Breast epithelium (tissue), 4 donors: ENCODE measurements at regions not wholly inside any gene's neighbourhood (a gene's known extent, or its start where the extent isn't known, plus 50 kb on each side); places are given as distances from the start of the nearest gene placed in this dataset.

ENCODE experiments used
- DNase-seq, 2 donors: peaks; one replicate each; pipeline ENCODE4 v3.0.0-alpha.2; 2019; ENCODE audit warnings: low spot score in 2 of 2
- H3K27ac ChIP-seq, 2 donors: fragments of 200-600 bp; sonication (generic) in 1 of 2; one replicate each; pipeline ENCODE4 v1.5.1; 2016 to 2019; ENCODE audit warnings: mild to moderate bottlenecking in 1 of 2
- H3K27me3 ChIP-seq, 2 donors: fragments of 200-600 bp; sonication (generic) in 1 of 2; one replicate each; pipeline versions ENCODE4 v1.5.1 to v1.6.0; 2017 to 2019; ENCODE audit warnings: control low read depth in 1 of 2, mild to moderate bottlenecking in 1 of 2
- H3K36me3 ChIP-seq: fragments of 200-600 bp; one replicate; pipeline ENCODE4 v1.5.1; 2019
- H3K4me1 ChIP-seq, 2 donors: fragments of 200-600 bp; sonication (generic); one replicate each; pipeline ENCODE4 v1.5.1; 2016 to 2019; ENCODE audit warnings: control low read depth in 1 of 2
- H3K4me3 ChIP-seq, 3 donors: fragments of 200-600 bp; sonication (generic); 1 replicate in 2 of 3; 2 replicates in 1 of 3; pipeline ENCODE4 v1.5.1; 2016 to 2019; ENCODE audit warnings: mild to moderate bottlenecking in 3 of 3, moderate library complexity in 2 of 3
- H3K9me3 ChIP-seq, 2 donors: fragments of 200-600 bp; sonication (generic) in 1 of 2; one replicate each; pipeline ENCODE4 v1.5.1; 2016 to 2019; ENCODE audit warnings: control low read depth in 1 of 2
- POLR2A ChIP-seq: fragments of 450-650 bp; IDR thresholded peaks from one replicate; pipeline ENCODE4 v1.6.1; 2016; ENCODE audit warnings: antibody characterized with exemption, mild to moderate bottlenecking, moderate library complexity
- POLR2AphosphoS5 ChIP-seq, 3 donors: sonication (generic); formaldehyde crosslinking; IDR thresholded peaks; one replicate each; pipeline ENCODE4 v1.6.1; 2017; ENCODE audit warnings: antibody characterized with exemption in 3 of 3
- intact Hi-C: fragments of 100-400 bp; cut with DNase I; formaldehyde crosslinking; loops from one replicate; pipeline ENCODE4 v1.15.1; 2023; ENCODE audit warnings: low total_unique reads
- TF ChIP-seq, protein P1 (sequence below), 3 donors: fragments of 450-650 bp; IDR thresholded peaks; one replicate each; pipeline ENCODE4 v1.5.1; 2016 to 2017; ENCODE audit warnings: antibody characterized with exemption in 3 of 3, mild to moderate bottlenecking in 3 of 3, moderate library complexity in 3 of 3

DNA sequence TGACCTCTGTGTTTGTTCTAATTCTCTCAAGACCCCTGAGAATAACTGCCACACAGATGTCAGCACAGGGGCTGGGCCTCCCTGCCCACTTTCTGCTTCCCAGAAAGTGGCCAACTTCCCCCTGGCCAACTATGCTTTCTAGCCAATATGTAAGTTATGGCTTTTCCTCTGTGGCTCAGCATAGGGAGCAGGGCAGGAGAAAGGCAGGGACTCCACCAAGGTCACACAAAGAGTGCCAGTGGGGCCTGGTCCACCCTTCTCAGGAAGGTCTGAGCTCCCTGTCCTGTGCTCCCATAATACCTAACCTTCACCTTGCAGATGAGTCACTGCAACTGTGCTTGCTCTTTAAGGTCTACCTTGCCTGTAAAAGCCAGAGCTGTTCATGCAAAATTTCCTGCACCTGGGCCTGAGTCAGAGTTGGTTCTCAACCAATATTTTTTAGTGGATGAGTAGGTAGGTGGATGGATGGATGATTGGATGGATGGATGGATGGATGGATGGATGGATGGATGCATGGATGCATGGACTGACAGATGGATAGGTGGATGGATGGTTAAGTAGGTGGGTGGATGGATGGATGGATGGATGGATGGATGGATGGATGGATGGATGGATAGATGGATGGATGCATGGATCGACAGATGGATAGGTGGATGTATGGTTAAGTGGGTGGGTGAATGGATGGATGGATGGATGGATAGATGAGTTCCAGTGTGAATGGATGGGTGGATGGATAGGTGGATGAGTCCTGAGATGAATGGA, 64.2 kb downstream of the DIO3 start:
- H3K27me3 ChIP-seq = no peaks in the 10 kb centered on the region
- no peak for DNase-seq
- intact Hi-C loops = no loop called here
- no peak overlapping the region for H3K4me3 ChIP-seq
- H3K36me3 ChIP-seq = no peaks in the 10 kb centered on the region
- TF ChIP-seq POLR2A (no peak), POLR2AphosphoS5 (IDR thresholded peaks at IDR 0.05) (no peak)
- TF ChIP-seq, protein P1, sequence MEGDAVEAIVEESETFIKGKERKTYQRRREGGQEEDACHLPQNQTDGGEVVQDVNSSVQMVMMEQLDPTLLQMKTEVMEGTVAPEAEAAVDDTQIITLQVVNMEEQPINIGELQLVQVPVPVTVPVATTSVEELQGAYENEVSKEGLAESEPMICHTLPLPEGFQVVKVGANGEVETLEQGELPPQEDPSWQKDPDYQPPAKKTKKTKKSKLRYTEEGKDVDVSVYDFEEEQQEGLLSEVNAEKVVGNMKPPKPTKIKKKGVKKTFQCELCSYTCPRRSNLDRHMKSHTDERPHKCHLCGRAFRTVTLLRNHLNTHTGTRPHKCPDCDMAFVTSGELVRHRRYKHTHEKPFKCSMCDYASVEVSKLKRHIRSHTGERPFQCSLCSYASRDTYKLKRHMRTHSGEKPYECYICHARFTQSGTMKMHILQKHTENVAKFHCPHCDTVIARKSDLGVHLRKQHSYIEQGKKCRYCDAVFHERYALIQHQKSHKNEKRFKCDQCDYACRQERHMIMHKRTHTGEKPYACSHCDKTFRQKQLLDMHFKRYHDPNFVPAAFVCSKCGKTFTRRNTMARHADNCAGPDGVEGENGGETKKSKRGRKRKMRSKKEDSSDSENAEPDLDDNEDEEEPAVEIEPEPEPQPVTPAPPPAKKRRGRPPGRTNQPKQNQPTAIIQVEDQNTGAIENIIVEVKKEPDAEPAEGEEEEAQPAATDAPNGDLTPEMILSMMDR (IDR thresholded peaks at IDR 0.05) = no peak
- H3K27ac ChIP-seq = no peak overlapping the region
- no peaks in the 10 kb centered on the region for H3K9me3 ChIP-seq
- peaks cover 0 to 3% of the 10 kb centered on the region in 2 donors for H3K4me1 ChIP-seq

DNA sequence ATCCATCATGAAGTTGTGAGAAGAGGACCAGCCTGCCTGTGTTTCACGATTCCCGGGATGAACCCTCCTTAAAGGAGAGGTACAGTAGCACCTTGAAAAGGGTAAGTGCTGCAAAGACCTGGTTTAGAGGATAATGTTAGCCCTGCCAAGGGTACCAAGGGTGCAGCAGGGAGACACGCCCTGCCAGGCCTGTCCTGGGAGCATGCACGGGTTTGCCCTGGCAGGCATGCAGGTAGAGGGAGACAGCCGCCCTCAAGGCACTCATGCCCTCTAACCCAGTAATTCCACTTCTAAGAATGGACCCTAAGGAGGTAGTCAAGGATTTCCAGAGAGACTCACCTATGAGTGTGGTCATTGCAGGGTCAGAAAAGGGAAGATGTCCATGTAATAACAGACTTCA, 65.0 kb downstream of the DIO3 start:
- no peaks in the 10 kb centered on the region for H3K9me3 ChIP-seq
- no peaks in the 10 kb centered on the region for H3K36me3 ChIP-seq
- H3K4me1 ChIP-seq = peaks cover 0 to 3% of the 10 kb centered on the region in 2 donors
- DNase-seq = no peak
- H3K27ac ChIP-seq = no peak overlapping the region
- no peak overlapping the region for H3K4me3 ChIP-seq
- TF ChIP-seq POLR2AphosphoS5 (IDR thresholded peaks at IDR 0.05) (no peak), POLR2A (no peak)
- TF ChIP-seq, protein P1 (IDR thresholded peaks at IDR 0.05) = no peak
- intact Hi-C loops = no loop called here
- no peaks in the 10 kb centered on the region for H3K27me3 ChIP-seq

DNA sequence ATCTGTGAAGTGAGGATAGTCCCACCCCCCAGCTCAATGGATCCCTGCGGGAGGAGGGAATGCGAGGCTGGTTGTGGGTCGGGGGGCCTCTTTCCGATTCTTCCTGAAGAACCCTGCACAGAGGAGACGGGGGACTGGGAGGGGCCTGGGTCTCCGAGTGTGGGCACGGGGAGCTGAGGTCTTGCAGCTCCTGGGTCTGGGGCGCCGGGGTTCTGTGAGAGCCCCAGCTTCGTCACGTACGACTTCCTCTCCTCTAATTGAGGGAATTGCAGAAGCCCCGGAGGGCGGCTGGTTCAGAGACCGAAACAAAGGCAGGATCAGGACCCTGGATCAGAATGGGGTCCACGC, 66.6 kb downstream of the DIO3 start:
- intact Hi-C loops = no loop called here
- H3K27ac ChIP-seq = peak overlapping the region in 1 of 2 donors; percentile 21

DNA sequence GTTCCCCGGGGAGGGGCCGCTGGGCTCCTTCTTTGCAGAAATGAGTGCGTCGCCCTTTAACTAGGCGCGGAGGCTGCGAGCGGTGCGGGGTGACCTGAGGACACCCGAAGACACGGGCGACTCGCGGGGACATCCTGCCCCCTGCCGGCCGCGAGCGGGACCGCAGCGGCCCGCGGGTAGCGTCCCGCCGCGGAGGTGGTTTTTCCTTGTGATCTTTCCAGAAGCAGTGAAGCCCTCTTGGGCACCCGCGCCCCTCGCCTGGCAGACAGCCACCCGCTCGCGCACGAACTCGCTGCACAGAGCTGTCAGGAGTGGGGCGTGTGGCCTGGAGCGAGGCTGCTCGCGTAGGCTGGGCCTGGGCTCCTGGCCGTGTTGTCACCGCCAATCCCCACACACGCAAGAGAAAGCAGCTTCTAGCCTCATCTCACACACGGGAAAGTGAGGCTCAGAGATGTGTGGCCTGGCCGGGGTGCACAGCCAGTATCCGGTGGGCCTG, 67.2 kb downstream of the DIO3 start:
- peaks cover 0 to 3% of the 10 kb centered on the region in 2 donors for H3K4me1 ChIP-seq
- intact Hi-C loops = no loop called here
- peak overlapping the region in 2 of 3 donors; percentile 27 to 62 for H3K4me3 ChIP-seq
- peak overlapping the region; percentile 21 to 54 for H3K27ac ChIP-seq
- peak; percentile 75 to 77 for DNase-seq
- peak in 2 of 3 donors; percentile 26 to 34 for TF ChIP-seq POLR2AphosphoS5 (IDR thresholded peaks at IDR 0.05)
- TF ChIP-seq, protein P1 (IDR thresholded peaks at IDR 0.05) = peak; percentile 94 to 99 (median 96)
- no peak for TF ChIP-seq POLR2A
- no peaks in the 10 kb centered on the region for H3K36me3 ChIP-seq
- no peaks in the 10 kb centered on the region for H3K9me3 ChIP-seq
- no peaks in the 10 kb centered on the region for H3K27me3 ChIP-seq

More for the DNA sequence above, 66.6 kb downstream of the DIO3 start:
- no peaks in the 10 kb centered on the region for H3K36me3 ChIP-seq
- DNase-seq = no peak
- peak overlapping the region in 2 of 3 donors; percentile 18 to 62 for H3K4me3 ChIP-seq
- TF ChIP-seq POLR2AphosphoS5 (IDR thresholded peaks at IDR 0.05) (no peak), POLR2A (no peak)
- TF ChIP-seq, protein P1 (IDR thresholded peaks at IDR 0.05) = no peak
- no peaks in the 10 kb centered on the region for H3K9me3 ChIP-seq
- H3K27me3 ChIP-seq = no peaks in the 10 kb centered on the region
- peaks cover 0 to 3% of the 10 kb centered on the region in 2 donors for H3K4me1 ChIP-seq

DNA sequence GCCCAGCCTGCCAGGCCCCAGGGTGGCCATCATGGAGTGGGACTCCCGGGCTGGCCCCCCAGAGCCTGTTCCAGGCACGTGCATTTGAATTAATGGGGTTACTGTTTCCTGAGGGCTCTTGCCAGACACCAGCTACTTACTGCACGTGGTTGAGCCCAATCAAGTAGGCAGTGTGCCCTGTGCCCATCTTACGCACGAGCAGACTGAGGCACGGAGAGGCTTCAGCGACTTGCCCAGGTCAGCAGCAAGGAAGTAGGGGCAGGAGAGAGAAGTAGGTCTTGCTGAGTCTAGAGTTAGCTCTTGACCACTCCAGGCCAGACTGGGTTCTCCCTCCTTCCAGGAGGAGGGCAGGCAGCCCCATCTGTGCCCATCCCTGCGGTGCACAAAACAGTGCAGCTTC, 67.7 kb downstream of the DIO3 start:
- no peak for DNase-seq
- H3K36me3 ChIP-seq = no peaks in the 10 kb centered on the region
- intact Hi-C loops = no loop called here
- TF ChIP-seq POLR2AphosphoS5 (IDR thresholded peaks at IDR 0.05) = no peak
- TF ChIP-seq, protein P1 (IDR thresholded peaks at IDR 0.05) = no peak
- no peak for TF ChIP-seq POLR2A
- peak overlapping the region in 2 of 3 donors; percentile 27 to 62 for H3K4me3 ChIP-seq
- H3K27ac ChIP-seq = peak overlapping the region in 1 of 2 donors; percentile 54
- no peaks in the 10 kb centered on the region for H3K27me3 ChIP-seq
- no peaks in the 10 kb centered on the region for H3K9me3 ChIP-seq
- peaks cover 0 to 3% of the 10 kb centered on the region in 2 donors for H3K4me1 ChIP-seq
